ENCODE measurements at regions not wholly inside any gene's neighbourhood (a gene's known extent, or its start where the extent isn't known, plus 50 kb on each side); places are given as distances from the start of the nearest gene placed in this dataset.

GRCh38 chr5:174527916-174528540, 196.4 kb upstream of the MSX2 start:
- ATAC-seq, result no peak
- Histone ChIP-seq H3K36me3 (ENCODE audit: control insufficient read depth, insufficient read depth, low read length) (no peaks in the 10 kb centered on the region), H3K27ac (ENCODE audit: low read length) (no peak overlapping the region), H3K4me3 (ENCODE audit: low read depth in 2 of 2, low read length in 2 of 2) (no peak overlapping the region), H3K9me3 (ENCODE audit: control insufficient read depth, insufficient read depth, low read depth, low read length) (no peaks in the 10 kb centered on the region), H3K4me1 (ENCODE audit: control insufficient read depth, insufficient read depth, low read length) (peaks cover 26% of the 10 kb centered on the region), H3K27me3 (ENCODE audit: control insufficient read depth, insufficient read depth, low read length) (no peaks in the 10 kb centered on the region)
- ChIA-PET POLR2A (no interaction called here), CTCF (no interaction called here)
- TF ChIP-seq SIN3A (IDR thresholded peaks at IDR 0.05; ENCODE audit: borderline replicate concordance, insufficient read depth, low read depth, low read length) (no peak), POLR2AphosphoS5 (IDR thresholded peaks at IDR 0.05; ENCODE audit: low read depth, low read length) (no peak), CTCF (IDR thresholded peaks at IDR 0.05) (no peak), TCF7L2 (IDR thresholded peaks at IDR 0.05; ENCODE audit: low read depth, low read length) (no peak)
- TF ChIP-seq, protein P1, sequence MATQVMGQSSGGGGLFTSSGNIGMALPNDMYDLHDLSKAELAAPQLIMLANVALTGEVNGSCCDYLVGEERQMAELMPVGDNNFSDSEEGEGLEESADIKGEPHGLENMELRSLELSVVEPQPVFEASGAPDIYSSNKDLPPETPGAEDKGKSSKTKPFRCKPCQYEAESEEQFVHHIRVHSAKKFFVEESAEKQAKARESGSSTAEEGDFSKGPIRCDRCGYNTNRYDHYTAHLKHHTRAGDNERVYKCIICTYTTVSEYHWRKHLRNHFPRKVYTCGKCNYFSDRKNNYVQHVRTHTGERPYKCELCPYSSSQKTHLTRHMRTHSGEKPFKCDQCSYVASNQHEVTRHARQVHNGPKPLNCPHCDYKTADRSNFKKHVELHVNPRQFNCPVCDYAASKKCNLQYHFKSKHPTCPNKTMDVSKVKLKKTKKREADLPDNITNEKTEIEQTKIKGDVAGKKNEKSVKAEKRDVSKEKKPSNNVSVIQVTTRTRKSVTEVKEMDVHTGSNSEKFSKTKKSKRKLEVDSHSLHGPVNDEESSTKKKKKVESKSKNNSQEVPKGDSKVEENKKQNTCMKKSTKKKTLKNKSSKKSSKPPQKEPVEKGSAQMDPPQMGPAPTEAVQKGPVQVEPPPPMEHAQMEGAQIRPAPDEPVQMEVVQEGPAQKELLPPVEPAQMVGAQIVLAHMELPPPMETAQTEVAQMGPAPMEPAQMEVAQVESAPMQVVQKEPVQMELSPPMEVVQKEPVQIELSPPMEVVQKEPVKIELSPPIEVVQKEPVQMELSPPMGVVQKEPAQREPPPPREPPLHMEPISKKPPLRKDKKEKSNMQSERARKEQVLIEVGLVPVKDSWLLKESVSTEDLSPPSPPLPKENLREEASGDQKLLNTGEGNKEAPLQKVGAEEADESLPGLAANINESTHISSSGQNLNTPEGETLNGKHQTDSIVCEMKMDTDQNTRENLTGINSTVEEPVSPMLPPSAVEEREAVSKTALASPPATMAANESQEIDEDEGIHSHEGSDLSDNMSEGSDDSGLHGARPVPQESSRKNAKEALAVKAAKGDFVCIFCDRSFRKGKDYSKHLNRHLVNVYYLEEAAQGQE (IDR thresholded peaks at IDR 0.05; ENCODE audit: insufficient read depth in 1 of 2, low read depth in 2 of 2, low read length in 1 of 2), result no peak
- no TSS peak for BruUV-seq (replicated peaks)
- intact Hi-C loops (cut with micrococcal nuclease; ENCODE audit: unreplicated experiment) (no loop called here), in situ Hi-C loops (cut with HindIII; ENCODE audit: low pct_unique_long_range_greater_than_20kb, low sequenced_read_pairs) (no loop called here)
- DNase-seq (ENCODE audit: low read depth, low spot score), result no peak

DNA sequence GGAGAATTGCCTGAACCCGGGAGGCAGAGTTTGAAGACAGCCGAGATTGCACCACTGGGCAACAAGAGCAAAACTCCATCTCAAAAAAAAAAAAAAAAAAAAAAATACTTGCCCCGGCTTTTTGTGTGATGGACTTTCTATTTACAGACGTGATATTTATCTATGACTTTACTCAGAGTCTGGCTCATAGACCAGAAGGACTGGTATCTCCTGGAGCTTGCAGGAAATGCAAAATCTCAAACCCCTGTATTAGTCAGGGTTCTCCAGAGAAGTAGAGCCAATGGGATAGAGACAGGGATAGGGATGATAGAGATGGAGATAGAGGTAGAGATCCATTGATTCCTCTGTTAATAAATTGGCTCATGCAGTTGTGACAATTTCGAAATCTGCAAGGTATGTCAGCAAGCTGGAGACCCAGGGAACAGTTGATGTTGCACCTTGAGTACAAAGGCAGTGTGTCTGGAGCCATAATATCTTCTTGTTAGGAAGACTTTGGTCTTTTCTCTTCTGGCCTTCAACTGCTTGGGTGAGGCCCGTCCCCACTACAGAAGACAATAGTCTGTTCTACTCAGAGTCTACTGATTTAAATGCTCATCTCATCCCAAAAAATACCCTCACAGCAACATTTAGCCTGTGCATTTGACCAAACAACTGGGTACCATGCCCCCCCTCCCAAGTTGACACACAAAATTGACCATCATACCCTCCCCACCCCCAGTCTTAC, 195.4 kb upstream of the MSX2 start:
- POLR2A ChIA-PET, result no interaction called here
- CTCF ChIA-PET, result no interaction called here
- Histone ChIP-seq H3K4me1 (ENCODE audit: control insufficient read depth, insufficient read depth, low read length) (peaks cover 35% of the 10 kb centered on the region), H3K27ac (ENCODE audit: low read length) (no peak overlapping the region; the same call in 1 of the 2 replicates), H3K36me3 (ENCODE audit: control insufficient read depth, insufficient read depth, low read length) (no peaks in the 10 kb centered on the region), H3K27me3 (ENCODE audit: control insufficient read depth, insufficient read depth, low read length) (no peaks in the 10 kb centered on the region), H3K9me3 (ENCODE audit: control insufficient read depth, insufficient read depth, low read depth, low read length) (no peaks in the 10 kb centered on the region), H3K4me3 (ENCODE audit: low read depth in 2 of 2, low read length in 2 of 2) (no peak overlapping the region)
- no TSS peak for BruUV-seq (replicated peaks)
- DNase-seq (ENCODE audit: low read depth, low spot score) (no peak), ATAC-seq (no peak)
- intact Hi-C loops (cut with micrococcal nuclease; ENCODE audit: unreplicated experiment), result no loop called here
- in situ Hi-C loops (cut with HindIII; ENCODE audit: low pct_unique_long_range_greater_than_20kb, low sequenced_read_pairs), result no loop called here
- TF ChIP-seq POLR2AphosphoS5 (IDR thresholded peaks at IDR 0.05; ENCODE audit: low read depth, low read length) (no peak), CTCF (IDR thresholded peaks at IDR 0.05) (no peak), TCF7L2 (IDR thresholded peaks at IDR 0.05; ENCODE audit: low read depth, low read length) (no peak), SIN3A (IDR thresholded peaks at IDR 0.05; ENCODE audit: borderline replicate concordance, insufficient read depth, low read depth, low read length) (no peak)
- TF ChIP-seq, protein P1 (IDR thresholded peaks at IDR 0.05; ENCODE audit: insufficient read depth in 1 of 2, low read depth in 2 of 2, low read length in 1 of 2), result no peak

All from Panc1 (cell line).